H1 (cell line): ENCODE measurements at regions not wholly inside any gene's neighbourhood (a gene's known extent, or its start where the extent isn't known, plus 50 kb on each side); places are given as distances from the start of the nearest gene placed in this dataset.
A peak's percentile ranks its signal among the peaks of the same experiment; 100 is the strongest.

Experiments
- CTCF ChIA-PET: fragments of 300-600 bp; sonication (Branson Sonifier 250); formaldehyde crosslinking; loops from one replicate; lab custom pipeline; 2021; ENCODE audit not compliant: partially characterized antibody; lab: Charles Lee
- POLR2A ChIA-PET: fragments of 300-600 bp; sonication (Branson Sonifier 250); formaldehyde crosslinking; loops from one replicate; lab custom pipeline; 2021; ENCODE audit warnings: inconsistent platforms; ENCODE audit not compliant: partially characterized antibody; lab: Charles Lee
- DNase-seq, 2 experiments: peaks; one replicate each; pipeline versions ENCODE4 v3.0.0 to v3.0.0-alpha.2; 2010 to 2022; ENCODE audit warnings: low spot score in 2 of 2, low read depth in 1 of 2, mixed read lengths in 1 of 2
- FAIRE-seq: peaks from 2 replicates; lab custom pipeline; 2011; peaks lifted over from hg19 to GRCh38; lab: Jason Lieb, UNC
- H2AFZ ChIP-seq: 2 replicates; pipeline ENCODE4 v1.8.1; 2012; ENCODE audit warnings: low read length, inconsistent platforms
- H2AK5ac ChIP-seq: 2 replicates; pipeline ENCODE4 v1.6.1; 2013; ENCODE audit warnings: low read depth, low read length
- H2BK120ac ChIP-seq: replicated peaks from 2 replicates; pipeline ENCODE3; 2013; ENCODE audit warnings: low read depth, low read length, inconsistent platforms
- H2BK12ac ChIP-seq: 2 replicates; pipeline ENCODE4 v1.6.1; 2013; ENCODE audit warnings: low read depth, low read length
- H2BK15ac ChIP-seq: 2 replicates; pipeline ENCODE4 v1.6.1; 2013; ENCODE audit warnings: low read length
- H2BK20ac ChIP-seq: 2 replicates; pipeline ENCODE4 v1.6.1; 2013; ENCODE audit warnings: low read length
- H2BK5ac ChIP-seq: 2 replicates; pipeline ENCODE4 v1.6.1; 2013; ENCODE audit warnings: low read depth, low read length
- H3K14ac ChIP-seq: 2 replicates; pipeline ENCODE4 v1.6.1; 2013; ENCODE audit warnings: inconsistent platforms; ENCODE audit not compliant: insufficient read length
- H3K18ac ChIP-seq: 2 replicates; pipeline ENCODE4 v1.6.1; 2013; ENCODE audit warnings: low read length; ENCODE audit errors: extremely low read depth
- H3K23ac ChIP-seq: 2 replicates; pipeline ENCODE4 v1.6.1; 2013; ENCODE audit warnings: inconsistent platforms; ENCODE audit not compliant: insufficient read length
- H3K23me2 ChIP-seq: 2 replicates; pipeline ENCODE4 v1.6.1; 2013; ENCODE audit warnings: low read depth, low read length
- H3K27ac ChIP-seq: 2 replicates; pipeline ENCODE4 v1.6.1; 2011; ENCODE audit warnings: low read depth, low read length, inconsistent platforms
- H3K27me3 ChIP-seq, 4 experiments: replicated peaks in 1 of 4; 1 replicate in 1 of 4; 2 replicates in 3 of 4; pipeline versions ENCODE4 v1.6.1 to v1.8.1; 2011 to 2013; ENCODE audit warnings: low read length in 3 of 4, mild to moderate bottlenecking in 3 of 4, inconsistent platforms in 2 of 4, mixed read lengths in 2 of 4, moderate library complexity in 1 of 4; ENCODE audit not compliant: control insufficient read depth in 3 of 4, insufficient read depth in 3 of 4; ENCODE audit errors: extremely low read depth in 1 of 4
- H3K36me3 ChIP-seq, 4 experiments: 2 replicates each; pipeline versions ENCODE4 v1.6.1 to v1.8.1; 2011 to 2013; ENCODE audit warnings: mild to moderate bottlenecking in 4 of 4, low read length in 3 of 4, moderate library complexity in 2 of 4, control low read depth in 1 of 4, inconsistent platforms in 1 of 4; ENCODE audit not compliant: insufficient read depth in 4 of 4, control insufficient read depth in 2 of 4
- H3K4ac ChIP-seq: replicated peaks from 2 replicates; pipeline ENCODE3; 2013; ENCODE audit warnings: low read length, low read depth, mixed read lengths, inconsistent platforms; ENCODE audit not compliant: insufficient read length
- H3K4me1 ChIP-seq, 4 experiments: replicated peaks in 1 of 4; 1 replicate in 1 of 4; 2 replicates in 3 of 4; pipeline versions ENCODE4 v1.6.1 to v1.8.1; 2011 to 2013; ENCODE audit warnings: low read length in 3 of 4, inconsistent platforms in 2 of 4, mixed read lengths in 1 of 4; ENCODE audit not compliant: insufficient read depth in 4 of 4, control insufficient read depth in 3 of 4
- H3K4me2 ChIP-seq, 2 experiments: 2 replicates each; pipeline versions ENCODE4 v1.6.1 to v1.8.1; 2011 to 2013; ENCODE audit warnings: low read depth in 2 of 2, low read length in 2 of 2, control low read depth in 1 of 2, inconsistent platforms in 1 of 2, mild to moderate bottlenecking in 1 of 2; ENCODE audit not compliant: insufficient read depth in 1 of 2
- H3K4me3 ChIP-seq, 4 experiments: fragments of 200-600, 300-600 bp in 1 of 4; sonication (generic), shearing (Covaris generic), sonication (Bioruptor Twin) in 1 of 4; 2 replicates each; pipeline versions ENCODE4 v1.5.1 to v1.8.1; 2011 to 2016; ENCODE audit warnings: low read length in 4 of 4, low read depth in 3 of 4, control low read depth in 2 of 4, inconsistent platforms in 2 of 4, mild to moderate bottlenecking in 2 of 4, mixed read lengths in 1 of 4, moderate library complexity in 1 of 4; ENCODE audit not compliant: insufficient read depth in 2 of 4; ENCODE audit errors: extremely low read depth in 1 of 4
- H3K56ac ChIP-seq: replicated peaks from 2 replicates; pipeline ENCODE3; 2013; ENCODE audit warnings: low read depth, mild to moderate bottlenecking, mixed read lengths, low read length, inconsistent platforms; ENCODE audit not compliant: insufficient read length
- H3K79me1 ChIP-seq: 2 replicates; pipeline ENCODE4 v1.6.1; 2013; ENCODE audit warnings: low read depth, low read length, control low read depth
- H3K79me2 ChIP-seq, 2 experiments: 2 replicates each; pipeline versions ENCODE4 v1.6.1 to v1.8.1; 2012 to 2013; ENCODE audit warnings: low read length in 2 of 2, mild to moderate bottlenecking in 2 of 2, inconsistent platforms in 1 of 2; ENCODE audit not compliant: insufficient read depth in 2 of 2, control insufficient read depth in 1 of 2
- H3K9ac ChIP-seq, 4 experiments: replicated peaks in 1 of 4; 1 replicate in 1 of 4; 2 replicates in 3 of 4; pipeline versions ENCODE4 v1.6.1 to v1.8.1; 2011 to 2013; ENCODE audit warnings: low read depth in 3 of 4, low read length in 3 of 4, control low read depth in 2 of 4, mild to moderate bottlenecking in 2 of 4, moderate library complexity in 2 of 4, inconsistent platforms in 1 of 4; ENCODE audit errors: extremely low read depth in 1 of 4
- H3K9me3 ChIP-seq, 2 experiments: 2 replicates each; pipeline versions ENCODE4 v1.6.1 to v1.8.1; 2012 to 2013; ENCODE audit warnings: mild to moderate bottlenecking in 2 of 2, moderate library complexity in 2 of 2, control low read depth in 1 of 2, inconsistent platforms in 1 of 2, low read depth in 1 of 2, low read length in 1 of 2, mixed read lengths in 1 of 2; ENCODE audit not compliant: insufficient read depth in 2 of 2
- H4K20me1 ChIP-seq, 2 experiments: replicated peaks in 1 of 2; 2 replicates each; pipeline versions ENCODE3 to v1.8.1; 2011 to 2013; ENCODE audit warnings: inconsistent platforms in 2 of 2, low read length in 2 of 2, mild to moderate bottlenecking in 1 of 2; ENCODE audit not compliant: insufficient read depth in 2 of 2, control insufficient read depth in 1 of 2
- H4K5ac ChIP-seq: 2 replicates; pipeline ENCODE4 v1.6.1; 2013; ENCODE audit warnings: low read length, low read depth, mixed read lengths, inconsistent platforms; ENCODE audit not compliant: insufficient read length
- H4K8ac ChIP-seq: 2 replicates; pipeline ENCODE4 v1.8.0; 2013; ENCODE audit warnings: mild to moderate bottlenecking, moderate library complexity, low read length, inconsistent platforms; ENCODE audit not compliant: insufficient read depth; ENCODE audit errors: extremely low read depth
- H4K91ac ChIP-seq: replicated peaks from 2 replicates; pipeline ENCODE3; 2013; ENCODE audit warnings: low read length, mixed read lengths, inconsistent platforms; ENCODE audit not compliant: insufficient read length
- GTF2F1 ChIP-seq: IDR thresholded peaks from 2 replicates; pipeline ENCODE4 v1.6.1; 2012; ENCODE audit warnings: low read depth, low read length, improper control_type of control experiment, borderline replicate concordance
- KDM1A ChIP-seq: fragments of 200-600, 300-600 bp; sonication (generic); IDR thresholded peaks from 2 replicates; pipeline ENCODE4 v1.7.1; 2016; ENCODE audit warnings: mild to moderate bottlenecking, low read length, borderline replicate concordance
- KDM4A ChIP-seq: IDR thresholded peaks from one replicate; pipeline ENCODE4 v1.7.1; 2012; ENCODE audit warnings: low read depth, mild to moderate bottlenecking, moderate library complexity, low read length, inconsistent platforms; ENCODE audit not compliant: severe bottlenecking
- RXRA ChIP-seq: IDR thresholded peaks from 2 replicates; pipeline ENCODE4 v1.6.1; 2011; ENCODE audit warnings: low read depth, mild to moderate bottlenecking, low read length, moderate library complexity; ENCODE audit not compliant: insufficient read depth
- SUZ12 ChIP-seq: fragments of 200-600 bp; sonication (generic); IDR thresholded peaks from 2 replicates; pipeline ENCODE4 v1.6.1; 2012; ENCODE audit warnings: mild to moderate bottlenecking, inconsistent platforms, low read length, moderate library complexity, mixed read lengths
- TAF7 ChIP-seq: optimal IDR thresholded peaks from 2 replicates; pipeline ENCODE3; 2011; ENCODE audit warnings: low read depth, mild to moderate bottlenecking, inconsistent platforms, low read length, moderate library complexity, borderline replicate concordance
- TBP ChIP-seq: IDR thresholded peaks from 2 replicates; pipeline ENCODE4 v1.6.1; 2011; ENCODE audit warnings: low read depth, low read length, improper control_type of control experiment
- TCF12 ChIP-seq: IDR thresholded peaks from 2 replicates; pipeline ENCODE4 v1.6.1; 2011; ENCODE audit warnings: low read depth, mild to moderate bottlenecking, low read length
- TEAD4 ChIP-seq: IDR thresholded peaks from 2 replicates; pipeline ENCODE4 v1.6.1; 2012; ENCODE audit warnings: low read depth, low read length, inconsistent platforms, mixed read lengths
- YY1 ChIP-seq: IDR thresholded peaks from 2 replicates; pipeline ENCODE4 v1.6.1; 2011; ENCODE audit warnings: low read depth, mild to moderate bottlenecking, low read length
- WGBS, 2 experiments: shearing (Covaris generic) in 1 of 2; methylation state at CpG; one replicate each; pipeline versions ENCODE4 v1.1.6 to v1.1.7; 2013 to 2015; ENCODE audit warnings: low lambda C conversion rate in 2 of 2, mixed read lengths in 2 of 2, inconsistent platforms in 1 of 2, low coverage in 1 of 2, missing lambda C conversion rate in 1 of 2; ENCODE audit not compliant: insufficient replicate concordance in 2 of 2, insufficient coverage in 1 of 2, insufficient read length in 1 of 2; ENCODE audit errors: extremely low coverage in 1 of 2, missing lambda C conversion rate in 1 of 2; 5-methylcytosine and 5-hydroxymethylcytosine counted together
- TF ChIP-seq, protein P1 (sequence below): IDR thresholded peaks from 2 replicates; pipeline ENCODE4 v1.6.1; 2012; ENCODE audit warnings: inconsistent platforms

DNA sequence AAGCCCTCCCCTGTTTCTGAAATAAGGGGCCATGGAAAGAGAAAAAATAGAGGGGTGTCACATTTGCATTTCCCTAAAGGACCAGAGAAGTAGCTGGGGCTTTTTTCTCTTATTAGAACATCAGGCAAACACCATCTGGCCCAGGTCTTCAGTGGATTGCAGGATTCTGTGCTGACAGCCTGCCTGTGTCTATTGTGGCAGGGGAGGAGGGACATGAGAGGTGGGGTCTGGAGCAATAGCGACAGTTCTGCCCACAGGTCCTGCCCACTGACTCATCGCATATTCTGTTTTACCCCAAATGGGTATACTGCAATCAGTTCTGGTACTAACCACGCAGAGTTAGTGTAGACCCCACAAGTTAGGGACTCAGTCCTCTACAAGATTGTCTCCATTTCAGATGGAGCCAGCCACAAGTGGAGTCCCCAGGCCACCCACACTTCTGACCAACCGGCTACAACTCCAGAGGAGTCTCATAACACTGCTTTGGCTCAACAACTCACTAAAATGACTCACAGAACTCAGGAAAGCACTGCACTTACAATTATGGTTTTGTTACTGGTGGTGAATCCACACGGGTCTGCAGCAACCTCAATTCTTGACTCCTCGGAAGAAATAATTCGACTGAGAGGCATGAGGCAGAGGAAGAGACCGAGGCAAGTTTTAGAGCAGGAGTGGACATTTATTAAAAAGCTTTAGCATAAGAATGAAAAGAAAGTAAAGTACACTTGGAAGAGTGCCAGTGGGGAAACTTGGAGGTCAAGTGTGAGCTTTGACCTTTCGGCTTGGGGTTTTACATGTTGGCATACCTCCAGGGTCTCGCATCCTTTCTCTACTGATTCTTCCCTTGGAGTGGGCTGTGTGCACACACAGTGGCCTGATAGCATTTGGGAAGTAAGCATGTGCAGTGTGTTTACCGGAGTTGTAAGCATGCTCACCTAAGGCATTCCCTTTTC, 146.4 kb upstream of the SPATS2L start:
- H4K8ac ChIP-seq = no peak overlapping the region
- peak overlapping the region; percentile 78; the same call in 1 of the 2 replicates for H2AK5ac ChIP-seq
- no peak overlapping the region for H4K5ac ChIP-seq
- no peak overlapping the region for H3K4me3 ChIP-seq
- no peak overlapping the region for H3K9ac ChIP-seq
- H4K91ac ChIP-seq = peak overlapping the region; percentile 41
- WGBS, 2 experiments = 90% methylated on average over 11 of the region's 11 CpGs; no CpG with 5 or more reads in 1 of the 2 experiments
- no peak overlapping the region for H3K23ac ChIP-seq
- no peaks in the 10 kb centered on the region for H3K23me2 ChIP-seq
- no peak for DNase-seq
- peak overlapping the region; percentile 93 for H2BK12ac ChIP-seq
- no peak overlapping the region for H3K27ac ChIP-seq
- no peaks in the 10 kb centered on the region for H3K27me3 ChIP-seq
- 0 out of 8 replicates have a peak, but pooled peaks cover 0 to 3% (median 0%) of the 10 kb centered on the region in 4 experiments for H3K36me3 ChIP-seq
- H3K4me2 ChIP-seq = no peak overlapping the region
- H3K14ac ChIP-seq = no peak overlapping the region
- peak overlapping the region; percentile 91 for H2BK20ac ChIP-seq
- H2BK15ac ChIP-seq = no peak overlapping the region
- H3K18ac ChIP-seq = peak overlapping the region; percentile 51
- H3K4me1 ChIP-seq = peaks cover 0 to 16% (median 4%) of the 10 kb centered on the region in 4 experiments; a peak in 3 of 7 replicates
- H2BK120ac ChIP-seq = peak overlapping the region; percentile 47
- no peak overlapping the region for H2AFZ ChIP-seq
- no peaks in the 10 kb centered on the region for H3K79me2 ChIP-seq
- H3K79me1 ChIP-seq = no peaks in the 10 kb centered on the region
- no peak overlapping the region for H3K56ac ChIP-seq
- ChIA-PET POLR2A (no interaction called here), CTCF (interaction anchor here (1.0 kb wide), 1 partner anchor 11 kb away, joined by 5 read pairs; no protein-coding TSS in a partner anchor)
- no peak for FAIRE-seq
- no peaks in the 10 kb centered on the region for H4K20me1 ChIP-seq
- no peak overlapping the region for H3K4ac ChIP-seq
- H2BK5ac ChIP-seq = peak overlapping the region; percentile 7; the same call in 1 of the 2 replicates
- 0 out of 4 replicates have a peak, but pooled peaks cover 0 to 4% of the 10 kb centered on the region in 2 experiments for H3K9me3 ChIP-seq
- TF ChIP-seq TBP (no peak), KDM4A (no peak), RXRA (no peak), SUZ12 (no peak), YY1 (no peak), GTF2F1 (no peak), TCF12 (no peak), KDM1A (no peak), TEAD4 (no peak), TAF7 (no peak)
- TF ChIP-seq, protein P1, sequence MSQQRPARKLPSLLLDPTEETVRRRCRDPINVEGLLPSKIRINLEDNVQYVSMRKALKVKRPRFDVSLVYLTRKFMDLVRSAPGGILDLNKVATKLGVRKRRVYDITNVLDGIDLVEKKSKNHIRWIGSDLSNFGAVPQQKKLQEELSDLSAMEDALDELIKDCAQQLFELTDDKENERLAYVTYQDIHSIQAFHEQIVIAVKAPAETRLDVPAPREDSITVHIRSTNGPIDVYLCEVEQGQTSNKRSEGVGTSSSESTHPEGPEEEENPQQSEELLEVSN = no peak
